Endothelial cell of hepatic sinusoid (primary cell): ENCODE measurements at regions not wholly inside any gene's neighbourhood (a gene's known extent, or its start where the extent isn't known, plus 50 kb on each side); places are given as distances from the start of the nearest gene placed in this dataset.
"Not testable (repeated sequence)": the region's sequence is repeated elsewhere in the genome, so short reads cannot be mapped to it uniquely, and the experiment has no call there.

Experiments used
- in situ Hi-C: cut with HindIII; loops from 2 replicates; pipeline ENCODE4 v1.10.0; 2017; ENCODE audit warnings: low sequenced_read_pairs

DNA sequence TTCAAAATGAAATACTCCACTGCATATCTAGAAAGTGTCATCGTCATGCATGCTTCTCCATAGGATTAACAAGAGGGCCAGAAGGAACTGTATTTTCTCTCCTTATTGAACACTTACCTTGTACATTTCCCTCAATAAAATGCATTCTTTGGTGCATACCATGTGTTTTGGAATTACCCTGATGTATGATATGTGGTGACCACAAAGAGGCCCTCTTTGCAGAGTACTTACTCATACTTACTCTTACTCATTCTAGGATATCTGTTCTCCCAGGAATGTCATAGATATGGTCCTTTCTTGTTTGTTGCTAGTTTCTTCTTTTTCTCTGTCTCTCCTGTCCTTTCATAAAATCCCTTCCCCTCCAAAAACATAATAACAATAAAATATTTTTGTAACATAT, 1087.1 kb upstream of the POT1 start:
- in situ Hi-C loops = no loop called here

DNA sequence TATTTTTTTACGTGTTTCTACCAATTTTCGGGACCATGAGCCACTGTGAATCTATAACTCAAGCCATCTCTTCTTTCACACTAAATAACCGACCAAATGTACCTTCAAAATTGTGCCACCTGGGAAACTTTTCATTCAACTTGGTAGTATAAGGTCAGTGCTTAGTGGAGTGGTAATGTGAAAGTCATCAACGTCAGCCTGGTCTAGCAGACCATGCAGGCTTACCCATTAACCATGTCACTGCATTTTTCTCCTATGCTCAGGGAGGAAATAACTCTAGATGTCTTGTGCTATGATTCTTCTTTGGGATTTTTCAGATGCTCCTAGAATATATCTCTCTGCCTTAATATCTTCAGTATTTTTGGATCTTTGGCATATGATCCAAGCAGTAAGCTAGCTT, 1075.4 kb upstream of the POT1 start:
- in situ Hi-C loops = no loop called here

DNA sequence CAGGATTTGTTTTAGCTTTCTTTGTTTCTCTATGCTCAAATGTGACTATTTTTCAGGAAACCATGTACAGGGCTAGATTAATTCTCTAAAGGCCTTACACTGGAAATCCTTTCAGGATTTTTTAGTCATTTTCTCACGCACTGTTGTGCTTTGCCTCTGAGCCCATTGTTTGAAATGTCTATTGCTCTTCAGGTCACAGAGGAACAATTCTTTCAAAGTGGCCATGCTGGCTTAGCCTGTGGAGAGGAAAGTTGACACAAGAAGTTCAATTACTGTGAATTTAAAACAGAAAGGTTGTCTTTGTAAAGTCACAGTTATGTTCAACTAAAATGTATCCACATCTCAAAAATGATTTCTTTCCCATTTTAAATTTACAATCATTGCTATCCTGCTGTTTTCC, 1071.7 kb upstream of the POT1 start:
- in situ Hi-C loops = no loop called here

DNA sequence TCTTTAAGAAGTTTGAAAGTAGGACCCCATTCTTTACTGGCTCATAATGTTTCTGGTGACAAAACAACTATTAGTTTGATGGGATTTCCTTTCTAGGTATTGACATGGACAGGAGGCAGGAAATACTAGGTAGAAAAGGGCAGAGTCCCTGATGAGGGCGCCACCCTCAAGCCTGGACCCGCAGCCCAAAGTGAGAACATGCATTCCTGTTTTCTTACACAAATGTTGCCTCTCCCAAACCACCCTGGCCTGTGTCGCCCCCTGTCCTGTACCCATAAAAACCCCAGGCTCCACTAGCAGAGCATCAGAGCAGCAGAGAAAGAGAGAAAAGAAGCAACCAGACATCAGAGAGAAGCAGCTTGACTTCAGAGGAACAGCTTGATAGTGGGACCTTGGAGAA, 1055.2 kb upstream of the POT1 start:
- in situ Hi-C loops = no loop called here

DNA sequence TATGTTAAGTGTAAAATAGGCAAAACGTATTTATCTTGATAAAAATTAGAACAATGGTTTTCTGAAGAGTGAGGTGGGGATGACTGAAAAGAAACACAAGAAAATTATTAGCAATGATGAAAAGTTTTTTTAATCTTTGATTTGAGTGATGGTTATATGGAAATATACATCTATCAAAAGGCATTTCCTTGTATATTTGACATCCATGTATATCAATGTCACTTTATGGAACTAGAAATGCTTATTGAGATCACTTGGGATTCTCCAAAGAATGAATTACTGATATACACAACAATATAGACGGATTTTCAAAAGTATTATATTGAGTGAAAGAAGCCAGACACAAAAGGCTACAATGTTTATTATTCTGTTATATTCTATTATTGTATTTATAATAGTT, 1042.0 kb upstream of the POT1 start:
- in situ Hi-C loops = no loop called here

DNA sequence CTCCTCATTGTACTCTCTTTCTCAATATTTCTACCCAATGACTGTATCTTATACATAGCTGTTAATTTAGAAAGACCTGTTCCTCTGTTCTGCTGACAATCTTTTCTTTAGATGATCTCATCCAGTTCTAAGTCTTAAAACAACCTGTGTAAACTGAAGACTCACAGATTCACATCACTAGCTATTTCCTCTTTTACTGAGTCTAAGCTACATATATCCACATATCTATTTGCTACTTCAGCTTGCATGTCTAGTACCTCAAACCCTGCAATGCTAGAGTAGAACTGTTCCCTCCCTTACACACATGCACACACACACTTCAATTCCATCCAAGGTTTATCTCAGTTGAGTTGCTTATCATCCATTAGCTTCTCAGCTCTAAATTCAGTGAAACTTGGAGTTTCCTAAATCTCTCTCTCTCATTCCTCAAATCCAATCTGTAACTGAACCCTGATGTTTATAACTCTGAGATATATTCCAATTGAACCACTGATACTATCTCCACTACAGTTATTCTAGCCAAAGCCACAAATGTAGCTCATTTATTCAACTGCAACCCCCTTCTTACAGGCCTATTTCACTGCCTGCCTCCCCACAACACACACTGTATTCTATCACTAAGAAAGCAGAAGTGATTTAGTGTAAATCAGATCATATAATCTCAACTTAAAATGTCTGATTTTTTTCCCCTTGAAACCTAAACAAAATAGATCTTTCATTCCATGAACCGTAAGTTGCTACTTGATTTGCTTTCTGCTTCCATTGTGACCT, 1036.8 kb upstream of the POT1 start:
- in situ Hi-C loops = no loop called here

DNA sequence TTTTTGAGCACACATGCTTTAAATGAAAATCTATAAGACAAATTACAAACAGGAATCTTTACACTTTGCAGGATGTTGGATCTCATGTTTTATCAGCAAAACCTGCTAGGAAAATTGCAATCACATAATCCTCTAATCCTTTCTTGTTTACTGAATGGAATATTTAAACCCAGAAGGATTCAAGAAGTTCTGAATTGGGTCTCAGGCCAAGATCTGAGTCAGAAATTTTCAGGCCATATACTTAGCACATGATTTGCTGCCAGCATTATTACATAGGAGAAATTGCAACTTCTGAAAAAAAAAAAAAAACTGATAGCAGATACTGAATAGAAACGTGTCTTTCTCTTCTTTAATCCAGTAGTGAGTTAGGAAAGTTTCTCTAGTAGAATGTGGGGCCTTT, 1005.3 kb upstream of the POT1 start:
- in situ Hi-C loops = no loop called here

DNA sequence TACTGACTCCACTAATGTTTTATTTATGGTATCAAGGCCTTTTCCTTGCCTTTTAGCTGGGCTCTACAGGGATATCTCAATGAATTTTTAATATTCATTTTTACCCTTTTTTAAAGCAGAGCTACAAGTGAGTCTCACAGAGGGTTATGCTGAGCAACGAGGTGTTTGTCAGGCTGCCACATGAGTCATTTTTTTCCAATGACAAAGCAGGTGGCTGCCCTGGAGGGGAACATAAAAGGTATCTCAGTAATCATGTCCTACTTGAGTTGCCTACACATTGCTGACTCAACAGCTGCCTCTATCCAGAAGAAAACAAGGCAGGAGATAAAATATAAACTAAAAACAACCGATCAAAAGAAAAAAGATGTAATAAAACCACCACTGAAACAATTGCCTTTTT, 1004.9 kb upstream of the POT1 start:
- in situ Hi-C loops = no loop called here

DNA sequence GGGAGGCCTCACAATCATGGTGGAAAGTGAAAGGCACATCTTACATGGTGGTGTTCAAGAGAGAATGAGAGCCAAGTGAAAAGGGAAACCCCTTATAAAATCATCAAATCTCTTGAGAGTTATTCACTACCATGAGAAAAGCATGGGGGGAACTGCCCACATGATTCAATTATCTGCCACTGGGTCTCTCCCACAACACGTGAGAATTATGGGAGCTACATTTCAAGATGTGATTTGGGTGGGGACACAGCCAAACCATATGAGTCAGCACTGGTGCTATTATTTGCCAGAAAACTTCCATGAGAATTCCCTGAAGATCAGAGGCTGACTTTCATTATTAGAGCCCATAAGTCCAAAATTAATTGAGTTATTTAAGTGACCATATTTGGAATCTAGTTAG, 1001.2 kb upstream of the POT1 start:
- in situ Hi-C loops = no loop called here

DNA sequence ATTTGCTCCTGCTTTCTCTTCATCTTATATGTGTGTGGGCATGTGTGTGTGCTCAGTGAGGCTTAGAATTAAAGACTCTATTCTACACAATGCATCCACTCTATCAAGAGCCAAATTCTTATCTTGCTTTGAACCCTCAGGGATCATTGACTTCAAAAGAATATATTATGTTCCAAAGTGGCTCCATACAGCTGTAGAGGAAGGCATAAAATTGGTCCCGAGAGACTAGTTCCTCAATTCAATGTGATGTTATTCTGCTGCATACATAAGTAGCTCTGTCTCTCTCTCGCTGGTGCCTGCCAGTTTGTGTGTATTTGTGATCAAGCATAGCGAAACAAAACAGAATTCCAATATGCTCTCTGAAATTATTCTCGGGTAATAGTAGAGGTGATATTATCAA, 997.9 kb upstream of the POT1 start:
- in situ Hi-C loops = no loop called here

DNA sequence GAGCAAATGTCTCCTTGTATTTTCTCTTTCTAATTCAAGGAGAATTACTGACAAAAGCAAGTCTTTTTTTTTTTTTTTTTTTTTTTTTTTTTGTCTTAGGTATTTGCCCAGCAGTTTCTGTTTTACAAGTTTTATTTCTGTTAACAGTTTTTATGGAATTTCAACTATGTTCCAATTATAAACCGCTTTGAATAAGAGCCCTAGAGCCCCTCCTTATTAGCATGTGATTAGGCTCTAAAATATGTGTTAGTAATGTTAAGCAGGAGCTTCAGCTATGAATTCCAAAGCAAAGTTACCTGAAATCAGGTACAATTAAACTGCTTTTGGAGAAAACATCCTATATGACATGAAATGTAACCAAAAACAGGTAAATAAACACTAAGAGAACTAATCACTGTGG, 997.0 kb upstream of the POT1 start:
- in situ Hi-C loops = no loop called here

DNA sequence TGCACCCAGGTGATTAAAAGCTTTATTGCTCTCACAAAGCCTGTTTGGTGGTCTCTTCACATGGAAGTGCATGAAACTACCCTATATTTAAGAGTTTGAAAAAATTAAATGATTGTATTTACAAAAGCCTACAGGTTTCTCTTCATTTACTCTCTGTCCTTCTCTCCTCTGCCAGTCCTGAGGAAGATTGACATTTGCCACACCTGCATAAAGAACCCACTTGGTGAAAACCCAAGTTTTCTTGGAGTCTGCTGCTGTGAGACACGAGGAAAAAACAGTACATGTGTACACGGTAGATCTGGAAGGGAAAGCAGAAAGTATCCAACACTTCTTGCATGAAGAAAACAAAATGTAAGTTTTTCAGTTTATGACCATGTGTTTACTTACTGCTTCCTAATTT, 994.4 kb upstream of the POT1 start:
- in situ Hi-C loops = no loop called here

DNA sequence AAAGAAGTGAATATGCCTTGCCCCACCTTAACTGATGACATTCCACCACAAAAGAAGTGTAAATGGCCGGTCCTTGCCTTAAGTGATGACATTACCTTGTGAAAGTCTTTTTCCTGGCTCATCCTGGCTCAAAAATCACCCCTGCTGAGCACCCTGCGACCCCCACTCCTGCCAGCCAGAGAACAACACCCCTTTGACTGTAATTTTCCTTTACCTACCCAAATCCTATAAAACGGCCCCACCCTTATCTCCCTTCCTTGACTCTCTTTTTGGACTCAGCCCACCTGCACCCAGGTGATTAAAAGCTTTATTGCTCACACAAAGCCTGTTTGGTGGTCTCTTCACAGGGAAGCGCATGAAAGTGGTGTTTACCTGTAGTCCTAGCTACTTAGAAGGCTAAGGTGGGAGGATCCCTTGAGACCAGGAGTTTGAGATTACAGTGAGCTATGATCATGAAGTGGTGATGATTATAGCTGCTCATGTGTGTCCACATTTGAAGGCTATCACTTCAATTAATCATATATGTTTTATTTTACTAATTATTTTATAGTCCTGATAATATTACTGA, 985.8 kb upstream of the POT1 start:
- in situ Hi-C loops = not testable (repeated sequence)

DNA sequence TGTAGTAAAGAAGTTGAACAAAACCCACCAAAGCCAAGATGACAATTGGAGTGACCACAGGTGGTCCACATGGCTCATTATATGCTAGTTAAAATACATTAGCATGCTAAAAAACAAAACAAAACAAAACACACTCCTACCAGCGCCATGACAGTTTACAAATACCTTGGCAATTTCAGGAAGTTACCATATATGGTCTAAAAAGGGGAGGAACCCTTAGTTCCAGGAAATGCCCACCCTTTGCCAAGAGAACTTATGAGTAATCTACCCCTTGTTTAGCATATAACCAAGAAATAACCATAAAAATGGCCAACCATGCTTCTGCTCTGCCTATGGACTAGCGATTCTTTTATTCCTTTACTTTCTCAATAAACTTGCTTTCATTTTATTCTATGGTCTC, 979.1 kb upstream of the POT1 start:
- in situ Hi-C loops = no loop called here

DNA sequence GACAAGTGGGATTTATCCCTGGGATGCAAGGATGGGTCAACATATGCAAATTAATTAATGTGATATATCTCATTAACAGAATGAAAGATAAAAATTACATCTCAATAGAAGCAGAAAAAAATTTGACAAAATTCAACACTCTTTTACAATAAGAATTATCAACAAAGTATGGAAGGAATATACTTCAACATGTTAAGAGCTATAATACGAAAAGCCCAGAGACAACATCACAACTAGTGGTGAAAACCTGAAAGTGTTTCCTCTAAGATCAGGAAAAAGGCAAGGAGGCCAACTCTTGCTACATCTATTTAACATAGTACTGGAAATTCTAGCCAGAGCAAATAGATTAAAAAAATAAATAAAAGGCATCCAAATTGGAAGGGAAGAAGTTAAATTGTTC, 970.0 kb upstream of the POT1 start:
- in situ Hi-C loops = no loop called here

DNA sequence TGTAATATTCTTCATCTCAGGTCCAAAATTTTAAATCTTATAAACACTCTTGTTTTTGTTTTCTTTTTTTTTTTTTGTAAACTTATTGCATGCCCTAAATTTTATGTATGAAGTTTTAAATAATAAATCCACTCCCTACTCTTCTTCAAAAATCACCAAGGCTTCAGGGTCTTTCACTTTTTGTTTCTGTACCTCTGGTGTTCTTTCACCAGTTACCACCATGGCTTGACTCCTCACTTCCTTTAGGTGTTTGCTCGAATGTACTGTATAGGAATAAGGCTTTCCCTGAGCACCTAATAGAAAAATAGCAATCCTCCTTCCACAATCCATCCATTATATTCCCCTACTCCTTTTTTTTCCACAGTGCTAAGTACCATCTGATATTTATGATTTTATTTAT, 962.8 kb upstream of the POT1 start:
- in situ Hi-C loops = no loop called here

DNA sequence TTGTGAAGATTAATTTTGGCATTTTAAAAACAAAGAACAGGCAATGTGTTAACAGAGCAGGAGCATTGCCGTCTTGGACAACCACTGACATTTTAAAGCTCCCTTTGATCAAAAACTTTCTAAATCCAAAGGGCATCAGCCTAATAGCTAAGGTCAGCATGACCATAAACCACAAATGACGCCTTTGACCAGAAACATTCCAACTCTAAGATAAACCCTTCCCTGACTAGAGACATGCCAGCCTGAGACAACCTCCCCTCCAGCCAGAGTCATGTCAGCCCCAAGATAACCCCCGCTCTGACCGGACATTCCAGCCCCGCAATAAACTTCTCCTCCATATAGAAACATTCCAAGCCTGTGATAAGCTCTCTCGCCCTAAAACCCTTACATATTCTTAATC, 949.4 kb upstream of the POT1 start:
- in situ Hi-C loops = no loop called here

DNA sequence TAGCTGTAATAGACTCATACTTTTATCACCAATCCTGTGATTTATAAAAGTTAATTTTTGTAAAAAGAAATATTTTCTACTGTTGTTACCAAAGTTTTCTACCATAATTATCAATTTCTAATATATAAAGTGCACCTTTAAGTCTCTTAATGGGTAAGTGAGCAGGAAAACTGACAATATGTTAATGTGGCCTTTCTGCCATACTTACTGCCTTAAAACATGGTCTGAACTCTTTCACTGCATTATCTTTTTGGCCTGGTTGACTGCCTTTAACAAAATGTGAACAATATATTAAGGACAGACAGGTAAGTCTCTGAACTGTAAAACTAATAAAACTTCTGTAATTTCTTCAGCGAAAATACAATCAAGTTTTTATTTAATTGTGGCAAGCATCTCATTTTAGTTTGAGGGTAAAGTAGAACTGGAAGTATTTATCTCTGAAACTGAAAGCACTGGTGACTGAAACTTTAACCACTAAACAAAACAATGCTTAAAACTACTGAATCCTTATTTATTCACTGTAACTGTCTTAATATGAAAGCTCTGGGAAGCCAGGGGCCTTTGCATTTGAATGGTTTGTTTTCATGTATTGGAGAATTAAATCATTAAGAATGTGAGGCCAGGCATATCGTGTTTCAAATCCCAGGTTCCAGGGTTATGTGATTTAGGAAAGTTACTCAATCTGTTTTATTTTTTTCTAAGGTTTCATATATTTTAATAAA, 948.8 kb upstream of the POT1 start:
- in situ Hi-C loops = no loop called here

DNA sequence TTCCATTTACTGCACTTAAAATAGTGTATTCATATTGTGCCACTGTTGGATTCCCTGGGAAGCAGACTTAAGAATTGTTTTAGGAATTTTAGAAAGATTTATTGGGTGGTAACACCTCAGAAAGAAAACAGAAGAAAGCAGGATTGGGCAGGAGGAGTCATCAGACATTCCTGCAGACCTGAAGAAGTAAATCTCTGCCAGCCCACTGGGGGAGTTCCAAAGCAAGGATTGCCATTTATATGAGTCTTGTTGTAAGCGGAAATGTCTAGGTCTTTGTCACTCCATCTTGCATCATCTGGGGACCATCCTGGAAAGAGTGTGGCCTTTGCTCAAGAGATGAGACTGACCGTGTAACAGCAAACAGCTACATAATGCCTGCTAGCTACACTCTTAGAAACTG, 947.6 kb upstream of the POT1 start:
- in situ Hi-C loops = no loop called here

DNA sequence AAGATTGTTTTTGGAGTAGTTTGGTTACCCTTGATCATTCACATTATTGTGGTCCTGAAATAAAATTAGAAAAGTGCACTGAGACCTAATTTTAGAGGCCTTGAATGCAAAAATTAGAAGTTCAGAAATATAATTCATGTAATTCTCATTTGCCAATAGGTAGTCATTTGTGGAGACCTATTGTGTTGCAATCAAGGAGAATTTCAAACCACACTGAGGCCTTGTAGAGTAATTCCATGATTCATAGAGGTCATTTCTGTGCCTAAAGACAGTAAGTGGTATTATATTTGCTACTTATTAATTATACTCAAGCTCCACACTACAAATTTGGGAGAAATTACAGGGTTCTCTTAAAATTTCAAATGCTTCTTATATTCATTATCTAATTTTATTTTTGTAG, 946.8 kb upstream of the POT1 start:
- in situ Hi-C loops = no loop called here

DNA sequence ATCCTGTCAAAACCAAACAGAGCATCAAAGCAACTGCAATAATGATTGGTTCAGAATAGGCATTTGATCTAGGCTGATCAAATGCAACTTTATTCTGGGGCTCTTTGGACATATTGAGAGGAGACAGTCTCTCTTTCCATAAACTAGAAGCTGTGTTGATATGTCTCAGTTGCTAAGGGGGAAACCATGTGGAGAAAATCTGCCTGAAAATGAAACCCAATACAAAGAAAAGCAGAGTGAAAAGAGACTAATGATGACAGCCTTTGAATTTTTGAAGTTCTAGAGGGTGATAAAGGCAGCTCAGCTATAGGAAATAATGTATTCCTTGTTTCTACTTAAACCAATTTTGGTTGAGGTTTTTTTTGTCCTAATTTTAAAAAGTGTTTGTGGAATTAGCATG, 941.8 kb upstream of the POT1 start:
- in situ Hi-C loops = no loop called here

DNA sequence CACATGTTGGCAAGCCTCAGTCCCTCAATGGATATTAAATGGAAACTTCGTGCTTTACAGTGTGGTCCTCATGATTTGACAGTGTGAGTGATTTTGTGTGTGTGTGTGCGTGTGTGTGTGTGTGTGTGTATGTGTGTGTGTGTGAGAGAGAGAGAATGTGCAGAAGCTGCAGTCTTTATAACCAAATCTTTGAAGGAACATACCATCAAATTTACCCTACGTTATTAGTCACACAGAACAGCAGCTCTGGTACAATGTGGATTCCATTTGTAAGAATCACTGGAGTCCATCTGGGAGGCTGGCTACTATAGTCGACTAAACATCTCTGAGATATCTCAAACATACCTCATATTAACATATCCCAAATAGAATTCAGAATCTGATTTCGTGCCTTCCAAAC, 928.0 kb upstream of the POT1 start:
- in situ Hi-C loops = no loop called here
